ENCODE measurements at regions not wholly inside any gene's neighbourhood (a gene's known extent, or its start where the extent isn't known, plus 50 kb on each side); places are given as distances from the start of the nearest gene placed in this dataset.

- FAIRE-seq: no peak
Observed at GRCh38 chr18:48488388-48488850, 50.4 kb upstream of the CTIF start.

- FAIRE-seq: peak; percentile 33
Observed at GRCh38 chr18:48486754-48487153, 52.1 kb upstream of the CTIF start.

GRCh38 chr18:48485828-48486405 is 52.9 kb upstream of the CTIF start:
- no peak for FAIRE-seq

- no peak for FAIRE-seq
Observed at GRCh38 chr18:48481092-48481491, 57.7 kb upstream of the CTIF start.

- FAIRE-seq: no peak
Observed at GRCh38 chr18:48479531-48479930, 59.3 kb upstream of the CTIF start.

GRCh38 chr18:48477348-48477747 is 61.5 kb upstream of the CTIF start:
- FAIRE-seq: no peak

- FAIRE-seq: no peak
Observed at GRCh38 chr18:48476550-48476917, 62.3 kb upstream of the CTIF start.

- peak; percentile 55 for FAIRE-seq
Observed at GRCh38 chr18:48475635-48476549, 62.9 kb upstream of the CTIF start.

GRCh38 chr18:48473816-48474215 is 64.6 kb upstream of the ZBTB7C start:
- no peak for FAIRE-seq

- no peak for FAIRE-seq
Observed at GRCh38 chr18:48472610-48473009, 63.4 kb upstream of the ZBTB7C start.

- FAIRE-seq: peak; percentile 41
Observed at GRCh38 chr18:48470484-48471180, 61.4 kb upstream of the ZBTB7C start.

GRCh38 chr18:48468151-48468550 is 59.0 kb upstream of the ZBTB7C start:
- no peak for FAIRE-seq

GRCh38 chr18:48467231-48467630 is 58.0 kb upstream of the ZBTB7C start:
- no peak for FAIRE-seq

GRCh38 chr18:48462510-48462909 is 53.3 kb upstream of the ZBTB7C start:
- no peak for FAIRE-seq

- FAIRE-seq: no peak
Observed at GRCh38 chr18:48460929-48461583, 51.9 kb upstream of the ZBTB7C start.

GRCh38 chr18:48459465-48459864 is 50.3 kb upstream of the ZBTB7C start:
- no peak for FAIRE-seq

GRCh38 chr18:48459016-48459415 is 49.8 kb upstream of the ZBTB7C start:
- no peak for FAIRE-seq

Data from endometrium (tissue), 2 donors.